GM23338 (cell line): ENCODE measurements at regions not wholly inside any gene's neighbourhood (a gene's known extent, or its start where the extent isn't known, plus 50 kb on each side); places are given as distances from the start of the nearest gene placed in this dataset.

Experiments
- CREB1 ChIP-seq: fragments of 250-450 bp; sonication (Bioruptor Pico); IDR thresholded peaks from 2 replicates; pipeline ENCODE4 v1.5.0; 2020; ENCODE audit warnings: low read depth, mild to moderate bottlenecking, moderate library complexity
- POLR2AphosphoS5 ChIP-seq: IDR thresholded peaks from 2 replicates; pipeline ENCODE4 v1.6.1; 2016; ENCODE audit warnings: antibody characterized with exemption, low read depth
- TF ChIP-seq, protein P1 (sequence below), 2 experiments: fragments of 200-600 bp in 1 of 2; sonication (generic) in 1 of 2; conservative IDR thresholded peaks; 2 replicates each; pipeline versions ENCODE4 v1.5.1 to v1.6.1; 2016 to 2017; ENCODE audit warnings: antibody characterized with exemption in 2 of 2, low read depth in 2 of 2, mild to moderate bottlenecking in 2 of 2, moderate library complexity in 1 of 2
- TF ChIP-seq, protein P2 (sequence below): fragments of 250-450 bp; sonication (Bioruptor Pico); IDR thresholded peaks from 2 replicates; pipeline ENCODE4 v1.5.0; 2020; ENCODE audit warnings: mild to moderate bottlenecking, moderate library complexity

DNA sequence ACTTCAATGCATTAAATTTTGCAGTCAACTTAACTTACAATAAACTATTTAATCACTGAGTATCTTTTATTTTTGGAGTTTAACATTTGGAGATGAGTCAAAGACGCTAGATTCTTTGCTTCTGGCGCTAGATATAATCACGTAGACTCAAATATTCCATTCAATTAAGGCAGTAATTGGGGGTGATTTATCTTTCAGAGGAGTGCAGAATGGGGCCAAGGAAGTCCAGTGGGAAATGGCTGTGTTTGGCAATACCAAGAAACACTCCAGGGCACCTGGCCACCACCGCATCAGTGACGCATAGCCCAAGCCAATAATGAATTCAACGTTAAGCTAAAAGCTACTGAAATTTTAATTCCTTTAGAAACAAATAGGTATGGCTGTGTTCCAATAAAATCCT is 81.2 kb downstream of the PHAX start:
- TF ChIP-seq, protein P1, sequence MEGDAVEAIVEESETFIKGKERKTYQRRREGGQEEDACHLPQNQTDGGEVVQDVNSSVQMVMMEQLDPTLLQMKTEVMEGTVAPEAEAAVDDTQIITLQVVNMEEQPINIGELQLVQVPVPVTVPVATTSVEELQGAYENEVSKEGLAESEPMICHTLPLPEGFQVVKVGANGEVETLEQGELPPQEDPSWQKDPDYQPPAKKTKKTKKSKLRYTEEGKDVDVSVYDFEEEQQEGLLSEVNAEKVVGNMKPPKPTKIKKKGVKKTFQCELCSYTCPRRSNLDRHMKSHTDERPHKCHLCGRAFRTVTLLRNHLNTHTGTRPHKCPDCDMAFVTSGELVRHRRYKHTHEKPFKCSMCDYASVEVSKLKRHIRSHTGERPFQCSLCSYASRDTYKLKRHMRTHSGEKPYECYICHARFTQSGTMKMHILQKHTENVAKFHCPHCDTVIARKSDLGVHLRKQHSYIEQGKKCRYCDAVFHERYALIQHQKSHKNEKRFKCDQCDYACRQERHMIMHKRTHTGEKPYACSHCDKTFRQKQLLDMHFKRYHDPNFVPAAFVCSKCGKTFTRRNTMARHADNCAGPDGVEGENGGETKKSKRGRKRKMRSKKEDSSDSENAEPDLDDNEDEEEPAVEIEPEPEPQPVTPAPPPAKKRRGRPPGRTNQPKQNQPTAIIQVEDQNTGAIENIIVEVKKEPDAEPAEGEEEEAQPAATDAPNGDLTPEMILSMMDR (conservative IDR thresholded peaks at IDR 0.05; ENCODE audit: low read depth in 2 of 2), result no peak
- TF ChIP-seq, protein P2, sequence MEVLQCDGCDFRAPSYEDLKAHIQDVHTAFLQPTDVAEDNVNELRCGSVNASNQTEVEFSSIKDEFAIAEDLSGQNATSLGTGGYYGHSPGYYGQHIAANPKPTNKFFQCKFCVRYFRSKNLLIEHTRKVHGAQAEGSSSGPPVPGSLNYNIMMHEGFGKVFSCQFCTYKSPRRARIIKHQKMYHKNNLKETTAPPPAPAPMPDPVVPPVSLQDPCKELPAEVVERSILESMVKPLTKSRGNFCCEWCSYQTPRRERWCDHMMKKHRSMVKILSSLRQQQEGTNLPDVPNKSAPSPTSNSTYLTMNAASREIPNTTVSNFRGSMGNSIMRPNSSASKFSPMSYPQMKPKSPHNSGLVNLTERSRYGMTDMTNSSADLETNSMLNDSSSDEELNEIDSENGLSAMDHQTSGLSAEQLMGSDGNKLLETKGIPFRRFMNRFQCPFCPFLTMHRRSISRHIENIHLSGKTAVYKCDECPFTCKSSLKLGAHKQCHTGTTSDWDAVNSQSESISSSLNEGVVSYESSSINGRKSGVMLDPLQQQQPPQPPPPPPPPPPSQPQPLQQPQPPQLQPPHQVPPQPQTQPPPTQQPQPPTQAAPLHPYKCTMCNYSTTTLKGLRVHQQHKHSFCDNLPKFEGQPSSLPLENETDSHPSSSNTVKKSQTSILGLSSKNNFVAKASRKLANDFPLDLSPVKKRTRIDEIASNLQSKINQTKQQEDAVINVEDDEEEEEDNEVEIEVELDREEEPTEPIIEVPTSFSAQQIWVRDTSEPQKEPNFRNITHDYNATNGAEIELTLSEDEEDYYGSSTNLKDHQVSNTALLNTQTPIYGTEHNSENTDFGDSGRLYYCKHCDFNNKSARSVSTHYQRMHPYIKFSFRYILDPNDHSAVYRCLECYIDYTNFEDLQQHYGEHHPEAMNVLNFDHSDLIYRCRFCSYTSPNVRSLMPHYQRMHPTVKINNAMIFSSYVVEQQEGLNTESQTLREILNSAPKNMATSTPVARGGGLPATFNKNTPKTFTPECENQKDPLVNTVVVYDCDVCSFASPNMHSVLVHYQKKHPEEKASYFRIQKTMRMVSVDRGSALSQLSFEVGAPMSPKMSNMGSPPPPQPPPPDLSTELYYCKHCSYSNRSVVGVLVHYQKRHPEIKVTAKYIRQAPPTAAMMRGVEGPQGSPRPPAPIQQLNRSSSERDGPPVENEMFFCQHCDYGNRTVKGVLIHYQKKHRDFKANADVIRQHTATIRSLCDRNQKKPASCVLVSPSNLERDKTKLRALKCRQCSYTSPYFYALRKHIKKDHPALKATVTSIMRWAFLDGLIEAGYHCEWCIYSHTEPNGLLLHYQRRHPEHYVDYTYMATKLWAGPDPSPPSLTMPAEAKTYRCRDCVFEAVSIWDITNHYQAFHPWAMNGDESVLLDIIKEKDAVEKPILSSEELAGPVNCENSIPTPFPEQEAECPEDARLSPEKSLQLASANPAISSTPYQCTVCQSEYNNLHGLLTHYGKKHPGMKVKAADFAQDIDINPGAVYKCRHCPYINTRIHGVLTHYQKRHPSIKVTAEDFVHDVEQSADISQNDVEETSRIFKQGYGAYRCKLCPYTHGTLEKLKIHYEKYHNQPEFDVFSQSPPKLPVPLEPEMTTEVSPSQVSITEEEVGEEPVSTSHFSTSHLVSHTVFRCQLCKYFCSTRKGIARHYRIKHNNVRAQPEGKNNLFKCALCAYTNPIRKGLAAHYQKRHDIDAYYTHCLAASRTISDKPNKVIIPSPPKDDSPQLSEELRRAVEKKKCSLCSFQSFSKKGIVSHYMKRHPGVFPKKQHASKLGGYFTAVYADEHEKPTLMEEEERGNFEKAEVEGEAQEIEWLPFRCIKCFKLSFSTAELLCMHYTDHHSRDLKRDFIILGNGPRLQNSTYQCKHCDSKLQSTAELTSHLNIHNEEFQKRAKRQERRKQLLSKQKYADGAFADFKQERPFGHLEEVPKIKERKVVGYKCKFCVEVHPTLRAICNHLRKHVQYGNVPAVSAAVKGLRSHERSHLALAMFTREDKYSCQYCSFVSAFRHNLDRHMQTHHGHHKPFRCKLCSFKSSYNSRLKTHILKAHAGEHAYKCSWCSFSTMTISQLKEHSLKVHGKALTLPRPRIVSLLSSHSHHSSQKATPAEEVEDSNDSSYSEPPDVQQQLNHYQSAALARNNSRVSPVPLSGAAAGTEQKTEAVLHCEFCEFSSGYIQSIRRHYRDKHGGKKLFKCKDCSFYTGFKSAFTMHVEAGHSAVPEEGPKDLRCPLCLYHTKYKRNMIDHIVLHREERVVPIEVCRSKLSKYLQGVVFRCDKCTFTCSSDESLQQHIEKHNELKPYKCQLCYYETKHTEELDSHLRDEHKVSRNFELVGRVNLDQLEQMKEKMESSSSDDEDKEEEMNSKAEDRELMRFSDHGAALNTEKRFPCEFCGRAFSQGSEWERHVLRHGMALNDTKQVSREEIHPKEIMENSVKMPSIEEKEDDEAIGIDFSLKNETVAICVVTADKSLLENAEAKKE, result no peak
- no peak for TF ChIP-seq CREB1 (CRISPR knock-in tag)
- no peak for TF ChIP-seq POLR2AphosphoS5
